ENCODE measurements at regions not wholly inside any gene's neighbourhood (a gene's known extent, or its start where the extent isn't known, plus 50 kb on each side); places are given as distances from the start of the nearest gene placed in this dataset.

GRCh38 chr1:56151402-56151801, 428.0 kb downstream of the PLPP3 start:
- DNase-seq (ENCODE audit: low read depth): no peak

GRCh38 chr1:56150441-56151215, 428.7 kb downstream of the PLPP3 start:
- no peak for DNase-seq (ENCODE audit: low read depth)

- DNase-seq (ENCODE audit: low read depth): no peak
Observed at GRCh38 chr1:56149761-56150160, 429.6 kb downstream of the PLPP3 start.

- no peak for DNase-seq (ENCODE audit: low read depth)
Observed at GRCh38 chr1:56148326-56149193, 430.8 kb downstream of the PLPP3 start.

- no peak for DNase-seq (ENCODE audit: low read depth)
Observed at GRCh38 chr1:56147459-56147858, 431.9 kb downstream of the PLPP3 start.

GRCh38 chr1:56147034-56147433, 432.3 kb downstream of the PLPP3 start:
- DNase-seq (ENCODE audit: low read depth): no peak

GRCh38 chr1:56146449-56146848, 432.9 kb downstream of the PLPP3 start:
- peak; percentile 81 for DNase-seq (ENCODE audit: low read depth)

GRCh38 chr1:56145581-56145980, 433.8 kb downstream of the PLPP3 start:
- DNase-seq (ENCODE audit: low read depth): no peak

GRCh38 chr1:56142301-56142700, 437.1 kb downstream of the PLPP3 start:
- no peak for DNase-seq (ENCODE audit: low read depth)

GRCh38 chr1:56139836-56140235, 439.5 kb downstream of the PLPP3 start:
- no peak for DNase-seq (ENCODE audit: low read depth)

- peak; percentile 62 for DNase-seq (ENCODE audit: low read depth)
Observed at GRCh38 chr1:56137521-56138505, 441.6 kb downstream of the PLPP3 start.

GRCh38 chr1:56137090-56137489, 442.3 kb downstream of the PLPP3 start:
- DNase-seq (ENCODE audit: low read depth): peak; percentile 21

GRCh38 chr1:56135864-56136147, 443.6 kb downstream of the PLPP3 start:
- no peak for DNase-seq (ENCODE audit: low read depth)

GRCh38 chr1:56135069-56135863, 444.1 kb downstream of the PLPP3 start:
- DNase-seq (ENCODE audit: low read depth): no peak

- no peak for DNase-seq (ENCODE audit: low read depth)
Observed at GRCh38 chr1:56133522-56134472, 445.6 kb downstream of the PLPP3 start.

- no peak for DNase-seq (ENCODE audit: low read depth)
Observed at GRCh38 chr1:56132520-56132919, 446.8 kb downstream of the PLPP3 start.

GRCh38 chr1:56129837-56130236, 449.5 kb downstream of the PLPP3 start:
- DNase-seq (ENCODE audit: low read depth): no peak

GRCh38 chr1:56125316-56125715, 454.0 kb downstream of the PLPP3 start:
- DNase-seq (ENCODE audit: low read depth): no peak

GRCh38 chr1:56123826-56124225, 455.5 kb downstream of the PLPP3 start:
- DNase-seq (ENCODE audit: low read depth): no peak

- peak; percentile 88 for DNase-seq (ENCODE audit: low read depth)
Observed at GRCh38 chr1:56123421-56123820, 455.9 kb downstream of the PLPP3 start.

Measured in EH (cell line).